Epithelial cell of prostate (primary cell): ENCODE measurements at regions not wholly inside any gene's neighbourhood (a gene's known extent, or its start where the extent isn't known, plus 50 kb on each side); places are given as distances from the start of the nearest gene placed in this dataset.

Source experiments
- DNase-seq: peaks from one replicate; pipeline ENCODE4 v3.0.0-alpha.2; 2011; ENCODE audit warnings: low read depth, low spot score
- H3K27ac ChIP-seq: fragments of 450-650 bp; 2 replicates; pipeline ENCODE4 v1.5.1; 2017; ENCODE audit warnings: mild to moderate bottlenecking

- DNase-seq = no peak
- H3K27ac ChIP-seq = no peak overlapping the region
Measured at GRCh38 chr13:94968757-94969086, 256.4 kb upstream of the SOX21 start.

GRCh38 chr13:94968040-94968756 lies 255.9 kb upstream of the SOX21 start:
- DNase-seq = no peak
- no peak overlapping the region for H3K27ac ChIP-seq

GRCh38 chr13:94967183-94968039 lies 255.1 kb upstream of the SOX21 start:
- no peak overlapping the region for H3K27ac ChIP-seq
- no peak for DNase-seq

- DNase-seq = no peak
Measured at GRCh38 chr13:94966422-94966955, 254.1 kb upstream of the SOX21 start.

GRCh38 chr13:94959626-94960025 lies 247.3 kb upstream of the SOX21 start:
- DNase-seq = no peak
- H3K27ac ChIP-seq = no peak overlapping the region

More at GRCh38 chr13:94966422-94966955, 254.1 kb upstream of the SOX21 start:
- no peak overlapping the region for H3K27ac ChIP-seq

- no peak overlapping the region for H3K27ac ChIP-seq
- no peak for DNase-seq
Measured at GRCh38 chr13:94956417-94957110, 244.2 kb upstream of the SOX21 start.

GRCh38 chr13:94952787-94953186 lies 240.4 kb upstream of the SOX21 start:
- no peak for DNase-seq

GRCh38 chr13:94950303-94950702 lies 238.0 kb upstream of the SOX21 start:
- no peak for DNase-seq
- H3K27ac ChIP-seq = no peak overlapping the region

More at GRCh38 chr13:94952787-94953186, 240.4 kb upstream of the SOX21 start:
- no peak overlapping the region for H3K27ac ChIP-seq

GRCh38 chr13:94947965-94948371 lies 235.6 kb upstream of the SOX21 start:
- DNase-seq = no peak
- H3K27ac ChIP-seq = no peak overlapping the region

GRCh38 chr13:94947392-94947791 lies 235.0 kb upstream of the SOX21 start:
- DNase-seq = no peak
- no peak overlapping the region for H3K27ac ChIP-seq

GRCh38 chr13:94946039-94946438 lies 233.7 kb upstream of the SOX21 start:
- no peak for DNase-seq
- H3K27ac ChIP-seq = no peak overlapping the region

- no peak overlapping the region for H3K27ac ChIP-seq
- no peak for DNase-seq
Measured at GRCh38 chr13:94938124-94938523, 225.8 kb upstream of the SOX21 start.

GRCh38 chr13:94936633-94937032 lies 224.3 kb upstream of the SOX21 start:
- no peak for DNase-seq
- H3K27ac ChIP-seq = no peak overlapping the region

- no peak for DNase-seq
- H3K27ac ChIP-seq = no peak overlapping the region
Measured at GRCh38 chr13:94933936-94934335, 221.6 kb upstream of the SOX21 start.

GRCh38 chr13:94933230-94933751 lies 220.9 kb upstream of the SOX21 start:
- no peak for DNase-seq
- H3K27ac ChIP-seq = no peak overlapping the region

GRCh38 chr13:94928127-94928775 lies 215.9 kb upstream of the SOX21 start:
- DNase-seq = no peak
- no peak overlapping the region for H3K27ac ChIP-seq

GRCh38 chr13:94925263-94925662 lies 212.9 kb upstream of the SOX21 start:
- no peak for DNase-seq
- H3K27ac ChIP-seq = no peak overlapping the region

GRCh38 chr13:94921181-94921580 lies 208.8 kb upstream of the SOX21 start:
- no peak for DNase-seq
- H3K27ac ChIP-seq = no peak overlapping the region

GRCh38 chr13:94920578-94920977 lies 208.2 kb upstream of the SOX21 start:
- no peak overlapping the region for H3K27ac ChIP-seq
- no peak for DNase-seq

GRCh38 chr13:94917824-94918223 lies 205.5 kb upstream of the SOX21 start:
- no peak overlapping the region for H3K27ac ChIP-seq
- DNase-seq = no peak
